Common myeloid progenitor, CD34-positive (primary cell): ENCODE measurements at regions not wholly inside any gene's neighbourhood (a gene's known extent, or its start where the extent isn't known, plus 50 kb on each side); places are given as distances from the start of the nearest gene placed in this dataset.
"Not testable (repeated sequence)": the region's sequence is repeated elsewhere in the genome, so short reads cannot be mapped to it uniquely, and the experiment has no call there.

Experiments
- CTCF ChIA-PET: fragments of 350-600 bp; sonication (Branson Sonifier 250); formaldehyde crosslinking; loops from one replicate; lab custom pipeline; 2021; ENCODE audit warnings: antibody characterized with exemption; lab: Charles Lee
- POLR2A ChIA-PET: fragments of 350-600 bp; sonication (Branson Sonifier 250); formaldehyde crosslinking; loops from one replicate; lab custom pipeline; 2021; ENCODE audit warnings: antibody characterized with exemption; lab: Charles Lee
- DNase-seq, 3 donors: peaks; one replicate each; pipeline versions ENCODE4 v3.0.0 to v3.0.0-alpha.2; 2013
- H3K27ac ChIP-seq, 2 experiments: 1 replicate in 1 of 2; 2 replicates in 1 of 2; pipeline ENCODE4 v1.7.0; 2013; ENCODE audit warnings: inconsistent platforms in 2 of 2, low read length in 2 of 2, mild to moderate bottlenecking in 2 of 2, low read depth in 1 of 2, moderate library complexity in 1 of 2; ENCODE audit not compliant: severe bottlenecking in 2 of 2, insufficient read depth in 1 of 2, poor library complexity in 1 of 2
- H3K27me3 ChIP-seq, 5 experiments: replicated peaks in 2 of 5; 1 replicate in 3 of 5; 2 replicates in 2 of 5; pipeline versions ENCODE4 v1.6.1 to v1.7.0; 2013; ENCODE audit warnings: low read length in 4 of 5, mild to moderate bottlenecking in 2 of 5, moderate library complexity in 2 of 5, inconsistent platforms in 1 of 5; ENCODE audit not compliant: insufficient read depth in 5 of 5, control insufficient read depth in 4 of 5
- H3K36me3 ChIP-seq, 4 experiments: 1 replicate in 2 of 4; 2 replicates in 2 of 4; pipeline versions ENCODE4 v1.6.1 to v1.7.0; 2013; ENCODE audit warnings: low read length in 3 of 4, control low read depth in 1 of 4, mild to moderate bottlenecking in 1 of 4; ENCODE audit not compliant: control insufficient read depth in 4 of 4, insufficient read depth in 4 of 4
- H3K4me1 ChIP-seq, 4 experiments: 1 replicate in 3 of 4; 2 replicates in 1 of 4; pipeline versions ENCODE4 v1.6.1 to v1.7.1; 2013; ENCODE audit warnings: low read length in 3 of 4, mild to moderate bottlenecking in 3 of 4, control low read depth in 1 of 4, inconsistent platforms in 1 of 4, moderate library complexity in 1 of 4; ENCODE audit not compliant: control insufficient read depth in 4 of 4, insufficient read depth in 4 of 4; ENCODE audit errors: control extremely low read depth in 1 of 4
- H3K4me3 ChIP-seq, 7 experiments: 1 replicate in 4 of 7; 2 replicates in 3 of 7; pipeline versions ENCODE4 v1.5.1 to v1.7.0; 2013; ENCODE audit warnings: mild to moderate bottlenecking in 7 of 7, low read length in 6 of 7, moderate library complexity in 6 of 7, inconsistent platforms in 2 of 7, low read depth in 2 of 7, control low read depth in 1 of 7; ENCODE audit not compliant: insufficient read depth in 4 of 7, control insufficient read depth in 1 of 7; ENCODE audit errors: extremely low read depth in 1 of 7
- H3K9me3 ChIP-seq, 5 experiments: 1 replicate in 4 of 5; 2 replicates in 1 of 5; pipeline versions ENCODE4 v1.6.1 to v1.7.1; 2013; ENCODE audit warnings: low read length in 4 of 5, mild to moderate bottlenecking in 2 of 5, inconsistent platforms in 1 of 5, low read depth in 1 of 5, moderate library complexity in 1 of 5; ENCODE audit not compliant: control insufficient read depth in 4 of 5, insufficient read depth in 2 of 5; ENCODE audit errors: control extremely low read depth in 1 of 5
- WGBS: methylation state at CpG from one replicate; pipeline ENCODE4 v1.1.5; 2013; ENCODE audit not compliant: insufficient coverage; 5-methylcytosine and 5-hydroxymethylcytosine counted together

DNA sequence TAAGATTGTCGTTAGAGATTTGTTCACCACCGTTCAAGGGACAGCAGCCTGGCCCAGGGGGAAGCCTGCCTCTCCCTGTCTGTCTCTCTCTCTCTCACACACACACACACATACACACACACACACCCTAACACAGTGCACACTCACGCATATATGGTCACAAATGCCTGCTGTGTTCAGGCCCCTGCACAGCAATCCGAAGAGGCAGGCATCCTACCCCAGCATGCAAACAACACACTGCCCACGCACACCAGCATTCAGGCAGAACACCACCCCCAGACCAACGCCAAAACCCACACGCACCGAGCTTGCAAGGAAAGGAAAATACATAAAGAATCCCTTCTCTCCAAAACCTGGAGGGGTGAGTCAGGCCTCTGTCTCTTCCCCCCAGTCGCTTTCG, 111.6 kb upstream of the FOXD4L5 start:
- H3K36me3 ChIP-seq, CTCF ChIA-PET, DNase-seq, H3K4me3 ChIP-seq, POLR2A ChIA-PET, H3K27ac ChIP-seq, H3K4me1 ChIP-seq, H3K27me3 ChIP-seq, H3K9me3 ChIP-seq: not testable (repeated sequence)
- 69% methylated on average over 2 of the region's 10 CpGs for WGBS

DNA sequence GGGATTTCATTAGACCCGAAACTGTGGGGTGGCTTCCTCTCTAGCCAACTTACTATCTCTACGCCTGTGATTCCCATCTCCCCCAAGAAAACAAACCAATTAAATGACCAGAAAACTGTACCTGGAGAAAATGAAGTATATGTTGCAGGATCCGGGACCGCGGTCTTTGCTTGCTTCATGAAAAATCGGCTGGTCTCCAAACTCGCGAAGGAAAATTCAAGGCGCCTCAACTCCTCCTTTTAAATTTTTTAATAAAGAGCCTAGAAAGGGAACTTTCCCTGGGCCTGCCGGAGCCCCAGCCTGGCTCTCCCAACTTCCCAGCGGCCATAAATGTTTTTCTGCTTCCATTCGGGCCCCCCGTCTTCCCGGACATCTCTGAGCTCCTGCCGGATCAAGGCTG, 110.8 kb upstream of the FOXD4L5 start:
- H3K27ac ChIP-seq, DNase-seq, H3K36me3 ChIP-seq, H3K9me3 ChIP-seq, POLR2A ChIA-PET, H3K4me1 ChIP-seq, H3K27me3 ChIP-seq, H3K4me3 ChIP-seq, CTCF ChIA-PET: not testable (repeated sequence)
- WGBS: no CpG with 5 or more reads among the region's 15 CpGs

GRCh38 chr9:65395121-65395520, 110.1 kb upstream of the FOXD4L5 start:
- POLR2A ChIA-PET, H3K27ac ChIP-seq, CTCF ChIA-PET, H3K4me1 ChIP-seq, H3K9me3 ChIP-seq, H3K36me3 ChIP-seq, DNase-seq, H3K27me3 ChIP-seq, H3K4me3 ChIP-seq: not testable (repeated sequence)
- 92% methylated on average over 5 of the region's 25 CpGs for WGBS

DNA sequence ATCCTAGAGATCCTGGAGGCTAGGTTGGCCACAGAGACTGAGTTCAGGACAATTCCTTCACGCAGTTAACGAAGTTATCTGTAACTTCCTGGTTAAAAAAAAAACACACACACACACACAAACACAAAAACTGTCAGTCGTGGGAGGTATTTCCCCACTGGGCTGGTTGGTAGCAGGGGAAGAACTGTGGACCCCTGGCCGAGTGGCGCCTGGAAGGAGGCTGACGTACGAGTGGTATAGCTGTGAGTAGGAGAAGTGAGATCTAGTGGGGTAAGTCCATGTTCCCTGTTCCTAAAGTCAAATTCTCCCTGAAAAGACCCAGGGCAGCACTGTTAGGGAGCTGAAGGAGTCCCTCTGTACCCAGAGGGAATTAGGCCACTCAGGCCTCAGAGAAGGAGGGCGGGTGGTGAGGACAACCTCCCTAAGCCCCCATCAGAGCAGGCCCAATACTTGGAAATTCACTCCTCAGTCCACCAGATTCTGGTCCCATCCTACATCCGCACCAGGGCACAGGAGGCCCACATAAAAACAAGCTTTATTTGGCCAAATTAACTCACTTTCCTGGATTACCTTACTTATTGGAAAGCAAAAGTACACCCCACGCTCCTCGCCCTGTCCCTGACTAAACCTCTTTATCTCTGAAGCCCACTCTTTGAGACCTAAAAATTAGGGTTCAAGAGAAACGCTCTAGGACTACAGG, 108.3 kb upstream of the FOXD4L5 start:
- H3K27ac ChIP-seq, H3K4me1 ChIP-seq, H3K27me3 ChIP-seq, H3K4me3 ChIP-seq, H3K9me3 ChIP-seq, CTCF ChIA-PET, H3K36me3 ChIP-seq, POLR2A ChIA-PET, DNase-seq: not testable (repeated sequence)
- 92% methylated on average over 6 of the region's 12 CpGs for WGBS

GRCh38 chr9:65392611-65393010, 107.6 kb upstream of the FOXD4L5 start:
- DNase-seq, POLR2A ChIA-PET, H3K4me1 ChIP-seq, H3K36me3 ChIP-seq, H3K27me3 ChIP-seq, H3K4me3 ChIP-seq, CTCF ChIA-PET, H3K27ac ChIP-seq, H3K9me3 ChIP-seq: not testable (repeated sequence)
- no CpG with 5 or more reads among the region's 6 CpGs for WGBS

- POLR2A ChIA-PET, H3K4me3 ChIP-seq, H3K36me3 ChIP-seq, CTCF ChIA-PET, H3K4me1 ChIP-seq, H3K9me3 ChIP-seq, DNase-seq, H3K27ac ChIP-seq, H3K27me3 ChIP-seq: not testable (repeated sequence)
- WGBS: 71% methylated on average over 7 of the region's 17 CpGs
Observed at GRCh38 chr9:65389710-65390109, 104.7 kb upstream of the FOXD4L5 start.

DNA sequence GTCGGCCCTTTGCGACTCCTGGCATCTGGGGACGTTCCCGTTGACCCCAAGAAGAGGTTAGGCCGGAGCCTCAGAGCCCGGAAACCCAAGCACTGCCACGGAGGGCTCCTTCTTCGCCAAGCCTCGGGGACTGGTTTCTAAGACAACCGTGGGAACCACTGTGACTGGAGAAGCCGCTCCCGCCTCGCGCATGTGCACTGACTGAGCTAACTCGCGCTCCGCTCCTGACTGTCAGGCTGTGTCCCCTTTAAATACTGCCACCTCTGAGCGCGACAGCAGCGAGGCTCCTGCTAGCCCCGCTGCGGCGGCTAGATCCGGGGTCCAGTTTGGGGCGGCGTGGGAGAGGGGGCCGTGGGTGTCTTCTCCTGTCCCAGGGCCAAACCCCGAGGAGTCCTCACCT, 104.2 kb upstream of the FOXD4L5 start:
- H3K27ac ChIP-seq, H3K36me3 ChIP-seq, H3K4me3 ChIP-seq, DNase-seq, CTCF ChIA-PET, H3K27me3 ChIP-seq, POLR2A ChIA-PET, H3K9me3 ChIP-seq, H3K4me1 ChIP-seq: not testable (repeated sequence)
- WGBS: 92% methylated on average over 17 of the region's 28 CpGs
